ENCODE measurements at regions not wholly inside any gene's neighbourhood (a gene's known extent, or its start where the extent isn't known, plus 50 kb on each side); places are given as distances from the start of the nearest gene placed in this dataset.

GRCh38 chr5:82692826-82693225, 384.4 kb downstream of the TMEM167A start:
- no peak for DNase-seq
- H3K36me3 ChIP-seq (ENCODE audit: insufficient read depth in 1 of 2, low read depth in 1 of 2) = no peaks in the 10 kb centered on the region
- TF ChIP-seq, protein P1, sequence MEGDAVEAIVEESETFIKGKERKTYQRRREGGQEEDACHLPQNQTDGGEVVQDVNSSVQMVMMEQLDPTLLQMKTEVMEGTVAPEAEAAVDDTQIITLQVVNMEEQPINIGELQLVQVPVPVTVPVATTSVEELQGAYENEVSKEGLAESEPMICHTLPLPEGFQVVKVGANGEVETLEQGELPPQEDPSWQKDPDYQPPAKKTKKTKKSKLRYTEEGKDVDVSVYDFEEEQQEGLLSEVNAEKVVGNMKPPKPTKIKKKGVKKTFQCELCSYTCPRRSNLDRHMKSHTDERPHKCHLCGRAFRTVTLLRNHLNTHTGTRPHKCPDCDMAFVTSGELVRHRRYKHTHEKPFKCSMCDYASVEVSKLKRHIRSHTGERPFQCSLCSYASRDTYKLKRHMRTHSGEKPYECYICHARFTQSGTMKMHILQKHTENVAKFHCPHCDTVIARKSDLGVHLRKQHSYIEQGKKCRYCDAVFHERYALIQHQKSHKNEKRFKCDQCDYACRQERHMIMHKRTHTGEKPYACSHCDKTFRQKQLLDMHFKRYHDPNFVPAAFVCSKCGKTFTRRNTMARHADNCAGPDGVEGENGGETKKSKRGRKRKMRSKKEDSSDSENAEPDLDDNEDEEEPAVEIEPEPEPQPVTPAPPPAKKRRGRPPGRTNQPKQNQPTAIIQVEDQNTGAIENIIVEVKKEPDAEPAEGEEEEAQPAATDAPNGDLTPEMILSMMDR (IDR thresholded peaks at IDR 0.05) = no peak
- no peak overlapping the region for H3K27ac ChIP-seq
- H3K4me1 ChIP-seq = no peaks in the 10 kb centered on the region
- ATAC-seq = no peak
- H3K9me3 ChIP-seq = no peaks in the 10 kb centered on the region
- WGBS, 3 donors = 36 to 56% (median 38%) methylated on average over 2 of the region's 2 CpGs
- H3K4me3 ChIP-seq = no peak overlapping the region
- intact Hi-C loops (cut with DNase I) = no loop called here
- no peaks in the 10 kb centered on the region for H3K27me3 ChIP-seq (ENCODE audit: insufficient read depth in 3 of 3, low read length in 2 of 3)

GRCh38 chr5:82684659-82685058, 392.5 kb downstream of the TMEM167A start:
- H3K4me3 ChIP-seq = no peak overlapping the region
- H3K27me3 ChIP-seq (ENCODE audit: insufficient read depth in 3 of 3, low read length in 2 of 3) = no peaks in the 10 kb centered on the region
- intact Hi-C loops (cut with DNase I) = no loop called here
- no peak for DNase-seq
- no peak overlapping the region for H3K27ac ChIP-seq
- no peaks in the 10 kb centered on the region for H3K4me1 ChIP-seq
- H3K36me3 ChIP-seq (ENCODE audit: insufficient read depth in 1 of 2, low read depth in 1 of 2) = no peaks in the 10 kb centered on the region
- TF ChIP-seq, protein P1 (IDR thresholded peaks at IDR 0.05) = no peak
- no peaks in the 10 kb centered on the region for H3K9me3 ChIP-seq
- no peak for ATAC-seq
- 64 to 76% (median 71%) methylated on average over 2 of the region's 2 CpGs for WGBS, 3 donors

DNA sequence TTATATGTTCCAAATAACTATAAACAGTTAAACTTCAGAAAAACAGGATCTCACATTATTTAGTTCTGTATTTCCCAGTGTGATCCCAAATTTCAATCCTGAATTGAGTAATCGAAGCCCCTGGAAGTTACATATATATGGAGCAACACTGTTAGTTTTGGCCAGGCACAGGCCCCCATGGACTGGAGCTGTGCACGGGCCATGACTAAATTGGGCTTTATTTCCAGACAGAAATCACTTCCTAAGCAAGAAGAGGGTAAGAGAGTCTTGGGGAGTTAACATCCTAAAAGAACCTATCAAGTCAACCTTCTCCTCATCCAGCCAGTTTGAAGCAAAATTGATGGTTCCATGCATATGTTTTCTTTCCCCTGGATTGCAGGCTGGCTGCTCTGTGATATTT, 393.0 kb downstream of the TMEM167A start:
- no peaks in the 10 kb centered on the region for H3K9me3 ChIP-seq
- no peaks in the 10 kb centered on the region for H3K4me1 ChIP-seq
- ATAC-seq = peak in 1 of 4 donors; percentile 57
- H3K27me3 ChIP-seq (ENCODE audit: insufficient read depth in 3 of 3, low read length in 2 of 3) = no peaks in the 10 kb centered on the region
- intact Hi-C loops (cut with DNase I) = no loop called here
- WGBS, 3 donors = 45 to 56% (median 55%) methylated on average over 2 of the region's 2 CpGs
- DNase-seq = peak in 1 of 2 donors; percentile 53
- no peaks in the 10 kb centered on the region for H3K36me3 ChIP-seq (ENCODE audit: insufficient read depth in 1 of 2, low read depth in 1 of 2)
- H3K27ac ChIP-seq = no peak overlapping the region
- TF ChIP-seq, protein P1 (IDR thresholded peaks at IDR 0.05) = no peak
- H3K4me3 ChIP-seq = no peak overlapping the region

GRCh38 chr5:82679660-82680059, 397.5 kb downstream of the TMEM167A start:
- TF ChIP-seq, protein P1 (IDR thresholded peaks at IDR 0.05) = no peak
- WGBS, 3 donors = 38 to 56% (median 49%) methylated on average over 4 of the region's 4 CpGs
- DNase-seq (no peak), ATAC-seq (no peak)
- Histone ChIP-seq H3K4me1 (no peaks in the 10 kb centered on the region), H3K27ac (no peak overlapping the region), H3K9me3 (no peaks in the 10 kb centered on the region), H3K4me3 (no peak overlapping the region), H3K27me3 (ENCODE audit: insufficient read depth in 3 of 3, low read length in 2 of 3) (no peaks in the 10 kb centered on the region), H3K36me3 (ENCODE audit: insufficient read depth in 1 of 2, low read depth in 1 of 2) (no peaks in the 10 kb centered on the region)
- intact Hi-C loops (cut with DNase I) = no loop called here

DNA sequence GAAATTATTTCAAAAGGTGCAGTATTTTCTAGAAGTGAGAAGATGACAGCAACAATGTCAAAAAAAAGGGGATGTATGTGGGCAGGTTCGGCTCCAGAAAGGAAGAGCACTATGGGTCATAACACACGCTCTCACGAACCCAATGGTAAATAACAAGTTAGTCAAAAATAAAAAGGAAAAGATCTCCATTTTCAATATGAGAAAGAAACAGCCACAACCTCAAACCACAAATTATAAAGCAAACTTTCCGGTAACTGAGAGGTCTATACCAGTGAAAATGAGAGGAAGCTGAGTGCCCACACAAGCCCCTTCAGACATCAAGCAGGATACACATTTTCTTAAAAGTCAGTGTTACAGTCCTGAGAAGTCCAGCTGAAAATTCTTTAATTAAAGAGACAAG, 398.5 kb upstream of the RPS23 start:
- 89 to 90% (median 90%) methylated on average over 4 of the region's 4 CpGs for WGBS, 3 donors
- intact Hi-C loops (cut with DNase I) = no loop called here
- DNase-seq (no peak), ATAC-seq (no peak)
- Histone ChIP-seq H3K27ac (no peak overlapping the region), H3K27me3 (ENCODE audit: insufficient read depth in 3 of 3, low read length in 2 of 3) (no peaks in the 10 kb centered on the region), H3K9me3 (no peaks in the 10 kb centered on the region), H3K4me3 (no peak overlapping the region), H3K36me3 (ENCODE audit: insufficient read depth in 1 of 2, low read depth in 1 of 2) (no peaks in the 10 kb centered on the region), H3K4me1 (no peaks in the 10 kb centered on the region)
- TF ChIP-seq, protein P1 (IDR thresholded peaks at IDR 0.05) = no peak

Data from psoas muscle (tissue), 7 donors.